ENCODE measurements at regions not wholly inside any gene's neighbourhood (a gene's known extent, or its start where the extent isn't known, plus 50 kb on each side); places are given as distances from the start of the nearest gene placed in this dataset.

DNA sequence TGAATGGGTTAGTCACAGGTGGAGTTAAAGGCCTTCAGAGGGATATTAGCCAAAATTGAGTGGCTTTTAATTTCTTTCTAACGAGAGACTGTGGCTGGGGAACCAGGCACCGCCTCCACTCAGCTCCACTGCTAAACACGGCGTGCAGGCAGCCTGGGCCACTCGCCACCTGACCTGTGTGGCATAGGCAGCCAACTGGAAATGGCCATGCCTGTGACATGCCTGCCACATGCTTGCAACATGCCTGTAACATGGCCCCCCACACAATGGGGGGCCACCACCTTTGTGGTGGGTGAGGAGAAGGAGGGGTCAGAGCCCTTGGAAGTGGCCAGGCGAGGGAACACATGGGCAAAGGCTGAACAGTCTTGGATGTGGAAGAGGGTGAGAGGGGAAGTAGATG, 60.1 kb upstream of the PAX2 start:
- H3K36me3 Mint-ChIP-seq (ENCODE audit: low read depth), result no peaks in the 10 kb centered on the region
- H3K4me1 ChIP-seq (ENCODE audit: control insufficient read depth, insufficient read depth, low read length), result peaks cover 11% of the 10 kb centered on the region
- H3K27ac Mint-ChIP-seq, result no peak overlapping the region
- TF ChIP-seq, protein P1, sequence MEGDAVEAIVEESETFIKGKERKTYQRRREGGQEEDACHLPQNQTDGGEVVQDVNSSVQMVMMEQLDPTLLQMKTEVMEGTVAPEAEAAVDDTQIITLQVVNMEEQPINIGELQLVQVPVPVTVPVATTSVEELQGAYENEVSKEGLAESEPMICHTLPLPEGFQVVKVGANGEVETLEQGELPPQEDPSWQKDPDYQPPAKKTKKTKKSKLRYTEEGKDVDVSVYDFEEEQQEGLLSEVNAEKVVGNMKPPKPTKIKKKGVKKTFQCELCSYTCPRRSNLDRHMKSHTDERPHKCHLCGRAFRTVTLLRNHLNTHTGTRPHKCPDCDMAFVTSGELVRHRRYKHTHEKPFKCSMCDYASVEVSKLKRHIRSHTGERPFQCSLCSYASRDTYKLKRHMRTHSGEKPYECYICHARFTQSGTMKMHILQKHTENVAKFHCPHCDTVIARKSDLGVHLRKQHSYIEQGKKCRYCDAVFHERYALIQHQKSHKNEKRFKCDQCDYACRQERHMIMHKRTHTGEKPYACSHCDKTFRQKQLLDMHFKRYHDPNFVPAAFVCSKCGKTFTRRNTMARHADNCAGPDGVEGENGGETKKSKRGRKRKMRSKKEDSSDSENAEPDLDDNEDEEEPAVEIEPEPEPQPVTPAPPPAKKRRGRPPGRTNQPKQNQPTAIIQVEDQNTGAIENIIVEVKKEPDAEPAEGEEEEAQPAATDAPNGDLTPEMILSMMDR (conservative IDR thresholded peaks at IDR 0.05), result no peak
- H3K9ac ChIP-seq (ENCODE audit: extremely low read depth, low read length, poor library complexity, severe bottlenecking), result no peak overlapping the region
- H3K9me3 ChIP-seq (ENCODE audit: control insufficient read depth, low read length), result no peaks in the 10 kb centered on the region
- H3K27ac ChIP-seq (ENCODE audit: low read depth, low read length), result no peak overlapping the region
- DNase-seq, result no peak
- peaks cover 90% of the 10 kb centered on the region for H3K27me3 ChIP-seq (ENCODE audit: control insufficient read depth, insufficient read depth, low read length, poor library complexity, severe bottlenecking)
- 80 to 84% methylated on average over 5 to 6 of the region's 6 CpGs for WGBS, 2 experiments (ENCODE audit: insufficient coverage in 1 of 2, insufficient read length in 1 of 2)
- H3K4me3 Mint-ChIP-seq, result no peak overlapping the region
- peaks cover 21% of the 10 kb centered on the region for H3K4me1 Mint-ChIP-seq
- no peaks in the 10 kb centered on the region for H3K36me3 ChIP-seq (ENCODE audit: control insufficient read depth, insufficient read depth, low read length)
- no peak overlapping the region for H3K4me3 ChIP-seq (ENCODE audit: low read length)
- peaks cover 96% of the 10 kb centered on the region for H3K27me3 Mint-ChIP-seq (ENCODE audit: insufficient read depth)
- no peaks in the 10 kb centered on the region for H3K9me3 Mint-ChIP-seq

DNA sequence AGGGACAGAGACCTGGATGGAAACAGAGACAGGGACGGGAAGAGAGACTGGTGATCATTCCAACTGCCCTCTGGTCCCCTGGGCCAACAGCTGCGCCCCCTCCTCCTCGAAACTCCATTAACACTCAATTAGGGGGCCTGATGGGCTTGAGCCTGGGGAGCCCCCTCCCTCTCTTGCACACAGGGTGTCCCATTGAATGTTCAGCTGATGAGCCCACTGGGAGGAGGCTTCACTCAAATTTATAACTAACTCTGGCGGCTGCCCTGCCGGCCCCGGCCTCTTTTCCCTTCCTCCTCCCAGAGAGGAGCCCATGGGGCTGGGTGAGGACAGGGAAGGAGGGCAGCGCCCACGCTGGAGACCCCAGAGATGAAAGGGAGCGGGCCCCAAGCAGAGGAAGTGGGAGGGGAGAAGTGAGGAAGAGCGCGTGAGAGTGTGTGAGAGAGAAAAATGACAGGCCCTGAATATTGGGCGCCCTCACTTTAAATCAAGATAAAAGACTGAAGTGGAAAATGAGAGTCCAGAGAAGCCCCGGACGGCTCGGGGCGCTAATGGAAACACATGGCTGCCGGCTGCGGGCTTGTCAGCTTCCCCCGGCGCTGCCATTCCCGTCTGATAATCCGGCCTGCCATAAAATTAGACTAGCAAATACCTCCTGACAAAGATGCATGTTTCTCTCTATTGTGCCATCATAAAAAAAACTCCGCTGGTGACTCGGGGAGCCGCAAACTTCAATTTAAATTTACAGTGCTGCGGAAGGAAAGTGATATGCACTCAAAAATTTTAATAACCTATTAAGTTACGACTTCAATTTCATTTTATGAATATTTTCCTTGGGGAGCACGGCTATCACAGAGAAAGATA, 58.0 kb upstream of the PAX2 start:
- Histone ChIP-seq H3K36me3 (ENCODE audit: control insufficient read depth, insufficient read depth, low read length) (no peaks in the 10 kb centered on the region), H3K4me3 (ENCODE audit: low read length) (no peak overlapping the region), H3K27me3 (ENCODE audit: control insufficient read depth, insufficient read depth, low read length, poor library complexity, severe bottlenecking) (peaks cover 76% of the 10 kb centered on the region), H3K9me3 (ENCODE audit: control insufficient read depth, low read length) (no peaks in the 10 kb centered on the region), H3K4me1 (ENCODE audit: control insufficient read depth, insufficient read depth, low read length) (peaks cover 11% of the 10 kb centered on the region), H3K27ac (ENCODE audit: low read depth, low read length) (no peak overlapping the region), H3K9ac (ENCODE audit: extremely low read depth, low read length, poor library complexity, severe bottlenecking) (no peak overlapping the region)
- DNase-seq, result no peak
- H3K4me1 Mint-ChIP-seq, result peaks cover 21% of the 10 kb centered on the region
- TF ChIP-seq, protein P1 (conservative IDR thresholded peaks at IDR 0.05), result no peak
- H3K9me3 Mint-ChIP-seq, result no peaks in the 10 kb centered on the region
- 64 to 75% methylated on average over 19 to 27 of the region's 28 CpGs for WGBS, 2 experiments (ENCODE audit: insufficient coverage in 1 of 2, insufficient read length in 1 of 2)
- no peak overlapping the region for H3K27ac Mint-ChIP-seq
- no peaks in the 10 kb centered on the region for H3K36me3 Mint-ChIP-seq (ENCODE audit: low read depth)
- H3K27me3 Mint-ChIP-seq (ENCODE audit: insufficient read depth), result peaks cover 95% of the 10 kb centered on the region
- no peak overlapping the region for H3K4me3 Mint-ChIP-seq

DNA sequence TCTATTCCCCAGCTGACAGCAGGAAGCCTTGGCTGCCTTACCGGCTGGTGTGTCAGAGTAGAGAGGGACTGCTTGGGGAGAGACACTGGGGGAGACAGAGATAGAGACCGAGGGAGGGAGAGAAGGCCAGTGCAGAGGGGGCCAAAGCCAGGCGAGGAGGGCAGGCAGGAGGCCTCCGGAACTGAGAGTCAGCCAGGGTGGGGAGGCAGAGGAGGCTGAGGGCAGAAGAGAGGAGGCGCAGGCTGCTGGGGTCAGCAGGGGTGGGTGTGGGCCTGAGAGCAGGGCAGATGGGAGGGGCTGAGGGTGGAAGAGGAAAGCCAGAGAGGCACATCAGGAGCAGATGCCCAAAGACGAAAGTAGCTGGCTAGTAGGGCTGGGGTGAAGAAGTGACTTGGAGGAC, 57.2 kb upstream of the PAX2 start:
- H3K27me3 Mint-ChIP-seq (ENCODE audit: insufficient read depth), result peaks cover 90% of the 10 kb centered on the region
- Histone ChIP-seq H3K4me1 (ENCODE audit: control insufficient read depth, insufficient read depth, low read length) (peaks cover 11% of the 10 kb centered on the region), H3K27ac (ENCODE audit: low read depth, low read length) (no peak overlapping the region), H3K27me3 (ENCODE audit: control insufficient read depth, insufficient read depth, low read length, poor library complexity, severe bottlenecking) (peaks cover 68% of the 10 kb centered on the region), H3K4me3 (ENCODE audit: low read length) (no peak overlapping the region), H3K9me3 (ENCODE audit: control insufficient read depth, low read length) (no peaks in the 10 kb centered on the region), H3K36me3 (ENCODE audit: control insufficient read depth, insufficient read depth, low read length) (no peaks in the 10 kb centered on the region), H3K9ac (ENCODE audit: extremely low read depth, low read length, poor library complexity, severe bottlenecking) (no peak overlapping the region)
- peaks cover 21% of the 10 kb centered on the region for H3K4me1 Mint-ChIP-seq
- H3K9me3 Mint-ChIP-seq, result no peaks in the 10 kb centered on the region
- TF ChIP-seq, protein P1 (conservative IDR thresholded peaks at IDR 0.05), result no peak
- H3K36me3 Mint-ChIP-seq (ENCODE audit: low read depth), result no peaks in the 10 kb centered on the region
- no peak overlapping the region for H3K4me3 Mint-ChIP-seq
- H3K27ac Mint-ChIP-seq, result no peak overlapping the region
- DNase-seq, result no peak
- WGBS, 2 experiments (ENCODE audit: insufficient coverage in 1 of 2, insufficient read length in 1 of 2), result 62 to 73% methylated on average over 6 of the region's 6 CpGs

All from endodermal cell (in vitro differentiated cells).